NCI-H1694 (cell line): ENCODE measurements at regions not wholly inside any gene's neighbourhood (a gene's known extent, or its start where the extent isn't known, plus 50 kb on each side); places are given as distances from the start of the nearest gene placed in this dataset.
"Not testable (repeated sequence)": the region's sequence is repeated elsewhere in the genome, so short reads cannot be mapped to it uniquely, and the experiment has no call there.

Experiments
- DNase-seq: peaks from one replicate; lab custom pipeline; 2025; lab: John Stamatoyannopoulos, UW

GRCh38 chr5:23451156-23451555 lies 56.3 kb upstream of the PRDM9 start:
- no peak for DNase-seq

DNA sequence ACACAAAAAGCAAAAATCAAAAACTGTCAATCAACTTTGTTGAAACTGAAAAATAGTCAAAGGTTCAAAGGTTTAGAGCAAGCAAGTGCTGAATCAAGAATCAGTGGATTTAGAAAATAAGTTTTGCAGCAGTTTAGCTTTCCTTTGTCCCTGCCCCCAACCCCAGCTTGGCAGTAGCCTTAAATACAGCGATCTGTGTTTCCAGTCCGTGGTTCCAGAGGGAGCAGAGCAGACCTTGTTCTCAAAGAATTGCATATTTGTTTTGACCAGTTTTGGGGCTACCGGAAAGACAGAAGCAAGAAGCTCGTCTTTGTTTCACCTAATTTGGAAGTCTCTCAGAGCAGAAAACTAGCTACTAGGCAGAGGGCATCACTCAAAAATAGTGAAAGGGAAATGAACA lies 57.2 kb upstream of the PRDM9 start:
- DNase-seq = no peak

GRCh38 chr5:23448627-23449026 lies 58.8 kb upstream of the PRDM9 start:
- DNase-seq = no peak

DNA sequence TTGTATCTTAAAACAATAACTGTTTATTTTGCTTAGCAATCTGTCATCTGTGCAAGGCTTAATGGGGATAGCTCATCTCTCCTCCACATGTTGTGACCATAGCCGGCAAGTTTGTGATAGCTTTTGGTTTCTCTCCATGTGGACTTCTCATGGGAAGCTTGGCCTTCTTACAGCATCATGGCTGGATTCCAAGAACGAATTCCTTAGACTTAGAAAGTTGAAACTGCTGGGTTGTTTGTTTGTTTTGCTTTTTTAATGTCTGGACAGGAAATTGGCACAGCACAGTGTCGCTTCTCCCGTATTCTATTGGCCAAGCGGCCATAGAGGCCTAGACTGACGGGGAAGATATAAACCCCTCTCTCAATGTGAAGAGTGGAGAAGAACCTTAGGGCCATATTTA lies 61.0 kb upstream of the PRDM9 start:
- no peak for DNase-seq

DNA sequence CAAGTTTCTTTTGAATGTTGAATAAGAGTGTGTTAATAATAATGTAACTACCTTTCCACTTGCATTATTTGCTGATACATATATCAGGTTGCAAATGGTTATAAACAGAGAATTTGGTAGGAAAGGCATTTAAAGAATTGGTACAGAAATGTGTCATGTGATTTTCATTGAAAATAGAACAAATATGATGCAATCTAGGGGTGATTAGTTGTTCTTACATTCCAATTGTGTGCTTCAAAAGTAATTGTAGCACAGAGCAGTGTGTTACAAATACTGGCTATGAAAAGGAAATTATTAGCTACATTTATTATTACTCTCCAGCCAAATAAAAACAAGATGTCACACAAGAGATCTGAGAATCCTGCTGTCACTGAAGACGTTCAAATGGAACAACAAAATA lies 61.8 kb upstream of the PRDM9 start:
- DNase-seq = no peak

DNA sequence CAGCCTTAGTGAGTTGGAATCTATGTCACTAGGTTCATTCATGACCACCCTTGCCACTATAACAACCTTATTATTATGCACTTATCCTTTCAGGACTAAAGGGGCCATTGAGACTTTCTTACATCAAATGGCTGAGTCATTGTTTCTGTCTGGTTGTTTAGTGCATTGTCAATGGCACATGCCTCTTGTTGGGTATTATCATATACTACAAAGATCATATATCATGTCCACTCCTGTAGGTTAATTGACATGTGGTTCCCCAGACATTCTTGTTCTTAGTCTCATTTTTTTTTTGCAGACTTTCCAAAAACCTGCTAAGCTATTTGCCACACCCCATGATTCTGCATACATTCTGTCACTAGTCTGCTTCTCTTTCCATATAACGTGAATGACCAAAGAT lies 66.7 kb upstream of the PRDM9 start:
- DNase-seq = no peak

- DNase-seq = no peak
These were observed 70.4 kb upstream of the PRDM9 start for GRCh38 chr5:23437011-23437410.

GRCh38 chr5:23433534-23434315 lies 73.7 kb upstream of the PRDM9 start:
- no peak for DNase-seq

DNA sequence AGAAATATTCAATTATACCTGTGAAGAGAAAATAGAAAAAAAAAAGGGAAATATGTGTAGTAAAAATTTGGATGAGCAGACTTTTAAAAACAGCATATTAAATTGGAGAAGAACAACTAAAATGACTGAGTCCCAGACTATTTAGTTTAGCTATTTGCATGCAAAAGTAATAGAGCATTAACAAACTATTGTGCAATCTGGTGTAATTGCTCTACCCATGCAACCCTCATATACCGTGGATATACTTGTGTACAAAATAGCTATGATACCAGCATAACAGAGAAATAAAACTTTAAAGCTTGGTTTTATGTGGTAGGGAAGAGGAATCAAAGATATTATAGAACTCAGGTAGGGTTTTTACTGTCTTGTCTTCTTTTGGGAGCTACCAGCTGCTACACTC lies 78.7 kb upstream of the PRDM9 start:
- no peak for DNase-seq

- not testable (repeated sequence) for DNase-seq
These were observed 87.2 kb upstream of the PRDM9 start for GRCh38 chr5:23420214-23420613.

- DNase-seq = no peak
These were observed 88.3 kb upstream of the PRDM9 start for GRCh38 chr5:23419115-23419514.

DNA sequence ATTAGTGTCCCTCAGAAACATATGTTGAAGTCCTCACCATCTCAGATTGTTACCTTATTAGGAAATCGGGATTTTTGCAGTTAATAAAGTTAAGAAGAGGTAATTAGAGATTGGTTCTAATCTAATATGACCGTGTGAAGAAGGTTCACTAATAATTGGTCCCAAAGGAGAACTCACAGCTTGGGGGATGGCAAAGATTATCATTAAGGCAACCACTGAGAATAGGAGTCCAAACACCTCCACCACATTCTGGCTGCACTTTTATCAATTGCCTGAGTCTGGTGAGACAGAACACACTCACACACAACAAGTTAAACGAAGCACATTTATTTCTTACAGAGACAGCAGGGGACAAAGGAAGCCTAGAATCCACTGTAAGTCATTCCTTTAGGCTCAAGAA lies 94.9 kb upstream of the PRDM9 start:
- DNase-seq = no peak

GRCh38 chr5:23411994-23412393 lies 95.4 kb upstream of the PRDM9 start:
- DNase-seq = no peak

- no peak for DNase-seq
These were observed 96.2 kb upstream of the PRDM9 start for GRCh38 chr5:23411200-23411599.

DNA sequence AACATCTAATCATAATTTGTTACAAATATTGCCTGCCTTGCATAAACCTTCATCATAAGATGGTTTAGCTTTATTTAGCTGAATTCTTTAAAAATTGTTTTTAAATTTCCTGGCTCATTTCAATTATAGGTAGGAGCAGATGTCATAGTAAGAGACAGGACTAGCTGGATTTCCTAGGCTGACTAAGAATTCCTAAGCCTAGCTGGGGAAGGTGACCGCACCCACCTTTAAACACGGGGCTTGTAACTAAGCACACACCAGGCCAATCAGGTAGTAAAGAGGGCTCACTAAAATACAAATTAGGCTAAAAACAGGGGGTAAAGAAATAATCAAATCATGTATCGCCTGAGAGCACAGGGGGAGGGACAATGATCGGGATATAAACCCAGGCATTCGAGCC lies 96.6 kb upstream of the PRDM9 start:
- not testable (repeated sequence) for DNase-seq

DNA sequence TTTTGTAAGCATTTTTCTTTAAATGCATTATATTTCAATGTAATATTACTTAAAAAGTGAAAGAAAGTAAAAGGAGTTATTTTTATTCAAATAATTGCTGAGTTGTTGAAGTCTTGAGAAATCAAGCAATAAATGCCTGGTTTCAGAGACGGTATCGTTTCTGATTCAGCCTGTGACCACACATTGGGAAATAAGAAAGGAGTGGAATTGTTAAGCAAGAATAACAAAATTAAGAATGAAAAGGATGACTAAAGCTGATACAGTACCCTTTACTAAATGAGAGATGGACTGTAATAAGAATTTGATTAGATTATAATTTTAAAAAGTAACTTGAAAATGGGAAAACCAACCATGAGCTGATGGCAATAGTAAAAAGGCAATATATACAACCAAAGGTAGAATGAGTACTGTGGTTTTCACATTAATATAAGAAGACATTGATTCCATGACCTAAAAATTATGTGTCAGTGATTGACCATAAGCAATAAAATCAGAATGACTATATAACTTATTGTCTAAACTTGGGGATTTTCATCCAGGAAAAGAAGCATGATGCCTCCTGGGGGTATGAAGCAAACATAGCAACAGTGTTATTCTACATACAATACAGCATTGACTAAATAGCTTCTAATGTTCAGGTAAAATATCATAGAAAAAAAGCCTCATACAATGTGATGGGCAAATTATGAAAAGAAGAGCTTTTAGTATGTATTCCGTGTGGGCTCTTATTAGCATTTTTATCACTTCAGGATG lies 101.9 kb upstream of the PRDM9 start:
- no peak for DNase-seq

GRCh38 chr5:23402585-23402984 lies 104.8 kb upstream of the PRDM9 start:
- DNase-seq = no peak

DNA sequence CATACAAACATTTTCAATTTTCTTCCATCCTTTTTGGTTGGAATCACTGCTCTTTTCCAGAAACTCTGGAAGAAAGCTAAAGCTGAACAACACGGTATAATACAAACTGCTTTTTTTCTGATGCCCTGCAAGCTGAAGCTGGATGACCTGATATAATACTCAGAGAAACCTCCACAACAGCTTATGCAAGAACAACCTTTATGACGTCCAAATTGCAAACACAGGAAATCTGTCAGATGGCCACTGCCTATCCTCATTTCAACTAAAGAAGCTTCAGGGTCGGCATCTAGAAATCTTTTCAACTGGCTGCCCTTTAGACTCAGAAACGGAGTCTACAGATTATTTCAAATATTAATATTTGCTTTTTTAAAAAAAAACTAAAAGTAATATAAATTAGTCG lies 106.5 kb upstream of the PRDM9 start:
- DNase-seq = no peak

DNA sequence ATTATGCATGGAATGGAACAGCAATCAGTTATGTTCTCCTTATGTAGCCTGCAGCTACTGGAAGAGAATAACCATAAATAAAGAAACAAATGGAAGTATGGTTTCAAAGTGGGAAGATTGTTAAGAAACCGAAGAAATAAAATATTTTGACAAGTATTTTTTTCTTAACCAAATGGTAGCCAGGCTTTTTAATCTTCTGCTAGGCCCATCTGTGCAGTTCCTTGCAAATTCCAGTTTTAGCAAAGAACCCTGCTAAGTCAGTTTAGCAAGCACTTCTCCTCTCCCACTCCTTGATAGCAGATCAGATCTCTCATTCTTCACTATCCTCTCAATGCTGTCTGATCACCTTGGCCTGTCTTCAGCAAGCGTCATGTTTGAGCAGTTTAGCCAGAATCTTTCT lies 111.1 kb upstream of the PRDM9 start:
- no peak for DNase-seq

DNA sequence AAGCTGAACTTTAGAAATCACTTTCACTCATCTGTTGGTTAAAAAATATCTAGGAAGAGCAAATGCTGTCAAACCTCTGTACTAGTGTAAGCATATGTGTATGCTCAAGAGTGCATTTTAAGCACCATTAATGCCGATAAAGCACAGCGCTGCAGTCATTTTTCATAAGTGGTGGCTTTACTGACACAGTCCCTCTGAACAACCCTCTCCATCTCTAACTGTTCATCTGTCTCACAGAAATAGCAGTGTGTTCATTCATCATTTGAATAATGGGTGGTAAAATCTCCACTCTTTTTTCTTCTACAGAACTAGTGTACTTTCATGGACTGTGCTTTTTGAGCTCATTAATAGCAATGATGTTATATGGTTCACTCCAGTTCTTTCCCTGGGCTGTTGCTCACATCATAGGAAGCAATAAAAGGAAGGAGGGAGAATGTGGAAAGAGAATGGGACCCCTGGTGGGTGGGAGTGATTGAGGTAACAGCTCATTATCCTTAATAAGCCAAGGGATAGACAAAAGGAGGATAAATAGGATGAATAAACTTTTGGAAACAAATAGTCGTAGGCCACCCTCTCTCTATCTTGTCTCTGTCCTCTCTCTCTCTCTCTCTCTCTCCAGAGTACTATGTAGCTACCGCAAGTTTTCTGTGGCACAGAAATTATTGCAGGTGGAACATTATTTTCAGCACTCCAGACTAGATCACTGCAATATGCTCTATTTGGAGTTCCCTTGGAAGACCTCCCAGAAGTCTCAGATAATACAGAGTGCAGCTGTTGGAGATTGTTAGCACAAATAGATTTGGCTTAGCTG lies 117.9 kb upstream of the PRDM9 start:
- no peak for DNase-seq

DNA sequence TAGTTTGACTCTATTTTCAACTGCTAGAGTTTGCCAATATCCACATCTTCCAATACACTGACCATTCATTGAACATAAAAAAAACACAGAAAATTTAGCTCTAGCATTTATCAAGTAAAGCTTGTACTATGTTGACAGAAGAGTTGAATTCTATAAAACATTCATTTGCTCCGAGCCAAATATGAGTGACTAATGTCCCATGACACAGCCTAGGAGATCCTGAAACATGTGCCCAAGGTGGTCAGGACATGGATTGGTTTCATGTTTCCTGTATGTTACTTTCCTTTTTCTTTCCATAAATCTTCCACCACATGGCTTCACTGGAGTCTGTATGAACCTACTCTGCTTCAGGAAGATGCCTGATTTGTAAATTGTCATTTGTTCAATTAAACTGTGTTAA lies 122.4 kb upstream of the PRDM9 start:
- no peak for DNase-seq

DNA sequence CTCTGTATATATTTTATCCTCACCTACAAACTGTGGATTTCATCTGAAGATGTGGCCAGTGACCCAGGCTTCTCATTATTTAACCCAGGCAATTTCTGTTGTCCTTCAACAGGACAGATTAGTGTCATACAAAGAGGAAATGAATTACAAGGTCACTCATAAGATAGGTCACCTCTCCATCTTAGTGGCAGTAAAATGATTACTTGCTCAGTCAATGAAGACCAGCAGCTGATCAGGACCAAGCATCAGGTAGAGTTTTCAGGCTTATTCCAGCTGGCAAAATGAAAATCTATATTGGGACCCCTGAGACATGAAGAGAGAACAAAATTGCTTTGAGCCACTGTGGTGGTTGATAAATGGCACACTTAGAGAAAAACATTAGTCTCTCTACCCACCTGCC lies 135.2 kb upstream of the PRDM9 start:
- no peak for DNase-seq

- DNase-seq = no peak
These were observed 139.0 kb upstream of the PRDM9 start for GRCh38 chr5:23368393-23368792.
